SIG-M5 treated with dmso at 0.1 percent for 504 hours (cell line): ENCODE measurements at regions not wholly inside any gene's neighbourhood (a gene's known extent, or its start where the extent isn't known, plus 50 kb on each side); places are given as distances from the start of the nearest gene placed in this dataset.
"Not testable (repeated sequence)": the region's sequence is repeated elsewhere in the genome, so short reads cannot be mapped to it uniquely, and the experiment has no call there.

ENCODE experiments used
- DNase-seq: peaks from one replicate; lab custom pipeline; 2025; ENCODE audit not compliant: unreplicated experiment; lab: John Stamatoyannopoulos, UW

GRCh38 chr5:126046846-126047571 lies 376.2 kb upstream of the GRAMD2B start:
- no peak for DNase-seq

- DNase-seq: no peak
Measured at GRCh38 chr5:126052120-126052519, 371.1 kb upstream of the GRAMD2B start.

- no peak for DNase-seq
Measured at GRCh38 chr5:126052791-126053190, 370.4 kb upstream of the GRAMD2B start.

- no peak for DNase-seq
Measured at GRCh38 chr5:126053630-126054029, 369.6 kb upstream of the GRAMD2B start.

- no peak for DNase-seq
Measured at GRCh38 chr5:126054577-126055347, 368.4 kb upstream of the GRAMD2B start.

GRCh38 chr5:126055348-126055729 lies 367.9 kb upstream of the GRAMD2B start:
- DNase-seq: no peak

GRCh38 chr5:126056352-126056751 lies 366.9 kb upstream of the GRAMD2B start:
- no peak for DNase-seq

- DNase-seq: no peak
Measured at GRCh38 chr5:126056851-126057622, 366.2 kb upstream of the GRAMD2B start.

- not testable (repeated sequence) for DNase-seq
Measured at GRCh38 chr5:126058392-126058791, 364.8 kb upstream of the GRAMD2B start.

- DNase-seq: no peak
Measured at GRCh38 chr5:126062398-126063221, 360.6 kb upstream of the GRAMD2B start.

- DNase-seq: no peak
Measured at GRCh38 chr5:126065061-126065460, 358.1 kb upstream of the GRAMD2B start.

GRCh38 chr5:126066836-126067235 lies 356.4 kb upstream of the GRAMD2B start:
- peak; percentile 48 for DNase-seq

- DNase-seq: no peak
Measured at GRCh38 chr5:126067404-126067803, 355.8 kb upstream of the GRAMD2B start.

- no peak for DNase-seq
Measured at GRCh38 chr5:126069329-126069728, 353.9 kb upstream of the GRAMD2B start.

- DNase-seq: no peak
Measured at GRCh38 chr5:126070481-126070880, 352.7 kb upstream of the GRAMD2B start.

- no peak for DNase-seq
Measured at GRCh38 chr5:126074538-126074937, 348.7 kb upstream of the GRAMD2B start.

- DNase-seq: no peak
Measured at GRCh38 chr5:126079266-126079665, 343.9 kb upstream of the GRAMD2B start.

- no peak for DNase-seq
Measured at GRCh38 chr5:126081209-126081608, 342.0 kb upstream of the GRAMD2B start.

- no peak for DNase-seq
Measured at GRCh38 chr5:126093041-126093440, 330.2 kb upstream of the GRAMD2B start.

GRCh38 chr5:126093718-126094117 lies 329.5 kb upstream of the GRAMD2B start:
- DNase-seq: no peak

GRCh38 chr5:126094991-126095390 lies 328.2 kb upstream of the GRAMD2B start:
- DNase-seq: no peak
